ENCODE measurements at regions not wholly inside any gene's neighbourhood (a gene's known extent, or its start where the extent isn't known, plus 50 kb on each side); places are given as distances from the start of the nearest gene placed in this dataset.

GRCh38 chr5:28914297-28914696, 1875.9 kb upstream of the CDH9 start:
- CTCF ChIA-PET (ENCODE audit: partially characterized antibody): no interaction called here

More at GRCh38 chr5:28914297-28914696, 1875.9 kb upstream of the CDH9 start:
- Histone ChIP-seq H3K56ac (replicated peaks; ENCODE audit: insufficient read length, low read depth, low read length) (no peak overlapping the region), H3K9ac (replicated peaks in 1 of 4; ENCODE audit: extremely low read depth in 1 of 4, low read depth in 3 of 4, low read length in 3 of 4) (no peak overlapping the region), H3K36me3 (ENCODE audit: control insufficient read depth in 2 of 4, insufficient read depth in 4 of 4, low read length in 3 of 4) (no peaks in the 10 kb centered on the region), H2BK15ac (ENCODE audit: low read length) (no peak overlapping the region), H3K23me2 (ENCODE audit: low read depth, low read length) (no peaks in the 10 kb centered on the region), H4K8ac (ENCODE audit: extremely low read depth, insufficient read depth, low read length) (no peak overlapping the region), H4K20me1 (replicated peaks in 1 of 2; ENCODE audit: control insufficient read depth in 1 of 2, insufficient read depth in 2 of 2, low read length in 2 of 2) (no peaks in the 10 kb centered on the region), H3K79me1 (ENCODE audit: low read depth, low read length) (no peaks in the 10 kb centered on the region), H2BK20ac (ENCODE audit: low read length) (no peak overlapping the region), H3K9me3 (ENCODE audit: insufficient read depth in 2 of 2, low read depth in 1 of 2, low read length in 1 of 2) (no peaks in the 10 kb centered on the region; a peak in 1 of 4 replicates), H4K91ac (replicated peaks; ENCODE audit: insufficient read length, low read length) (no peak overlapping the region), H3K23ac (ENCODE audit: insufficient read length) (no peak overlapping the region), H3K27me3 (replicated peaks in 1 of 4; ENCODE audit: control insufficient read depth in 3 of 4, extremely low read depth in 1 of 4, insufficient read depth in 3 of 4, low read length in 3 of 4) (no peaks in the 10 kb centered on the region), H3K4me3 (ENCODE audit: extremely low read depth in 1 of 4, insufficient read depth in 2 of 4, low read depth in 3 of 4, low read length in 4 of 4) (no peak overlapping the region), H2AFZ (ENCODE audit: low read length) (no peak overlapping the region), H3K79me2 (ENCODE audit: control insufficient read depth in 1 of 2, insufficient read depth in 2 of 2, low read length in 2 of 2) (no peaks in the 10 kb centered on the region), H2BK120ac (replicated peaks; ENCODE audit: low read depth, low read length) (no peak overlapping the region), H3K4ac (replicated peaks; ENCODE audit: insufficient read length, low read depth, low read length) (no peak overlapping the region), H2BK5ac (ENCODE audit: low read depth, low read length) (no peak overlapping the region), H3K4me2 (ENCODE audit: insufficient read depth in 1 of 2, low read depth in 2 of 2, low read length in 2 of 2) (no peak overlapping the region), H2AK5ac (ENCODE audit: low read depth, low read length) (no peak overlapping the region), H3K27ac (ENCODE audit: low read depth, low read length) (no peak overlapping the region), H4K5ac (ENCODE audit: insufficient read length, low read depth, low read length) (no peak overlapping the region), H2BK12ac (ENCODE audit: low read depth, low read length) (no peak overlapping the region), H3K14ac (ENCODE audit: insufficient read length) (no peak overlapping the region), H3K4me1 (replicated peaks in 1 of 4; ENCODE audit: control insufficient read depth in 3 of 4, insufficient read depth in 4 of 4, low read length in 3 of 4) (no peaks in the 10 kb centered on the region), H3K18ac (ENCODE audit: extremely low read depth, low read length) (no peak overlapping the region)
- TF ChIP-seq EGR1 (IDR thresholded peaks at IDR 0.05; ENCODE audit: borderline replicate concordance, low read depth, low read length) (no peak), ATF2 (IDR thresholded peaks at IDR 0.05; ENCODE audit: low read length) (no peak), MAFK (IDR thresholded peaks at IDR 0.05; ENCODE audit: low read depth, low read length) (no peak), CTBP2 (IDR thresholded peaks at IDR 0.05; ENCODE audit: borderline replicate concordance, insufficient read depth, insufficient read length, low read length) (no peak)
- WGBS, 2 experiments (ENCODE audit: extremely low coverage in 1 of 2, insufficient coverage in 1 of 2, insufficient read length in 1 of 2, insufficient replicate concordance in 2 of 2, low coverage in 1 of 2, low lambda C conversion rate in 2 of 2, missing lambda C conversion rate in 1 of 2): 93% methylated on average over 2 of the region's 2 CpGs; no CpG with 5 or more reads in 1 of the 2 experiments
- FAIRE-seq: no peak
- no peak for DNase-seq (ENCODE audit: low read depth in 1 of 2, low spot score in 2 of 2)
- POLR2A ChIA-PET (ENCODE audit: partially characterized antibody): no interaction called here

Data from H1 (cell line).